ENCODE measurements at regions not wholly inside any gene's neighbourhood (a gene's known extent, or its start where the extent isn't known, plus 50 kb on each side); places are given as distances from the start of the nearest gene placed in this dataset.

GRCh38 chr1:37392051-37392450, 82.3 kb upstream of the ZC3H12A start:
- ChIA-PET CTCF (no interaction called here), POLR2A (no interaction called here)
- no peaks in the 10 kb centered on the region for H3K9me3 Mint-ChIP-seq (ENCODE audit: unreplicated experiment)
- no peak overlapping the region for H3K4me3 Mint-ChIP-seq (ENCODE audit: unreplicated experiment)
- H3K27ac Mint-ChIP-seq (ENCODE audit: unreplicated experiment), result no peak overlapping the region
- BruUV-seq (replicated peaks), result no TSS peak
- Histone ChIP-seq H3K27me3 (replicated peaks; ENCODE audit: control insufficient read depth, insufficient read depth, low read length) (no peaks in the 10 kb centered on the region), H3K4me1 (no peaks in the 10 kb centered on the region), H3K4me3 (ENCODE audit: low read depth, low read length) (no peak overlapping the region), H3K9me3 (no peaks in the 10 kb centered on the region), H3K36me3 (ENCODE audit: control insufficient read depth, insufficient read depth, low read length) (no peaks in the 10 kb centered on the region)
- no peaks in the 10 kb centered on the region for H3K4me1 Mint-ChIP-seq (ENCODE audit: low read depth, unreplicated experiment)
- intact Hi-C loops (cut with micrococcal nuclease; ENCODE audit: unreplicated experiment), result no loop called here
- TF ChIP-seq CTCF (IDR thresholded peaks at IDR 0.05; ENCODE audit: insufficient read depth in 1 of 2, low read depth in 1 of 2, low read length in 1 of 2, severe bottlenecking in 1 of 2, unreplicated experiment in 1 of 2), result no peak
- H3K36me3 Mint-ChIP-seq (ENCODE audit: insufficient read depth, unreplicated experiment), result no peaks in the 10 kb centered on the region
- DNase-seq, result no peak
- H3K27me3 Mint-ChIP-seq (ENCODE audit: insufficient read depth, unreplicated experiment), result peaks cover 8% of the 10 kb centered on the region

GRCh38 chr1:37393173-37394120, 80.9 kb upstream of the ZC3H12A start:
- DNase-seq, result no peak
- Mint-ChIP-seq H3K4me3 (ENCODE audit: unreplicated experiment) (no peak overlapping the region), H3K36me3 (ENCODE audit: insufficient read depth, unreplicated experiment) (no peaks in the 10 kb centered on the region), H3K27me3 (ENCODE audit: insufficient read depth, unreplicated experiment) (peaks cover 17% of the 10 kb centered on the region), H3K4me1 (ENCODE audit: low read depth, unreplicated experiment) (no peaks in the 10 kb centered on the region), H3K27ac (ENCODE audit: unreplicated experiment) (no peak overlapping the region), H3K9me3 (ENCODE audit: unreplicated experiment) (no peaks in the 10 kb centered on the region)
- ChIA-PET CTCF (interaction anchor here (0.6 kb wide), 1 partner anchor 41 kb away, joined by 3 read pairs; no protein-coding TSS in a partner anchor), POLR2A (no interaction called here)
- H3K4me3 ChIP-seq (ENCODE audit: low read depth, low read length), result no peak overlapping the region
- no TSS peak for BruUV-seq (replicated peaks)
- no peaks in the 10 kb centered on the region for H3K4me1 ChIP-seq
- no peak for TF ChIP-seq CTCF (IDR thresholded peaks at IDR 0.05; ENCODE audit: insufficient read depth in 1 of 2, low read depth in 1 of 2, low read length in 1 of 2, severe bottlenecking in 1 of 2, unreplicated experiment in 1 of 2)
- H3K9me3 ChIP-seq, result no peaks in the 10 kb centered on the region
- H3K36me3 ChIP-seq (ENCODE audit: control insufficient read depth, insufficient read depth, low read length), result no peaks in the 10 kb centered on the region
- H3K27me3 ChIP-seq (replicated peaks; ENCODE audit: control insufficient read depth, insufficient read depth, low read length), result no peaks in the 10 kb centered on the region
- intact Hi-C loops (cut with micrococcal nuclease; ENCODE audit: unreplicated experiment), result no loop called here

- TF ChIP-seq CTCF (IDR thresholded peaks at IDR 0.05; ENCODE audit: insufficient read depth in 1 of 2, low read depth in 1 of 2, low read length in 1 of 2, severe bottlenecking in 1 of 2, unreplicated experiment in 1 of 2), result no peak
- DNase-seq, result no peak
- no peak overlapping the region for H3K27ac Mint-ChIP-seq (ENCODE audit: unreplicated experiment)
- intact Hi-C loops (cut with micrococcal nuclease; ENCODE audit: unreplicated experiment), result no loop called here
- no peak overlapping the region for H3K4me3 Mint-ChIP-seq (ENCODE audit: unreplicated experiment)
- no TSS peak for BruUV-seq (replicated peaks)
- H3K36me3 Mint-ChIP-seq (ENCODE audit: insufficient read depth, unreplicated experiment), result no peaks in the 10 kb centered on the region
- Histone ChIP-seq H3K9me3 (no peaks in the 10 kb centered on the region), H3K4me1 (no peaks in the 10 kb centered on the region), H3K27me3 (replicated peaks; ENCODE audit: control insufficient read depth, insufficient read depth, low read length) (no peaks in the 10 kb centered on the region), H3K36me3 (ENCODE audit: control insufficient read depth, insufficient read depth, low read length) (no peaks in the 10 kb centered on the region), H3K4me3 (ENCODE audit: low read depth, low read length) (no peak overlapping the region)
- peaks cover 21% of the 10 kb centered on the region for H3K27me3 Mint-ChIP-seq (ENCODE audit: insufficient read depth, unreplicated experiment)
- POLR2A ChIA-PET, result no interaction called here
- CTCF ChIA-PET, result no interaction called here
- no peaks in the 10 kb centered on the region for H3K9me3 Mint-ChIP-seq (ENCODE audit: unreplicated experiment)
- H3K4me1 Mint-ChIP-seq (ENCODE audit: low read depth, unreplicated experiment), result no peaks in the 10 kb centered on the region
These were observed 79.6 kb upstream of the ZC3H12A start for GRCh38 chr1:37394574-37395464.

All from Caco-2 (cell line).